Panc1 (cell line): ENCODE measurements at regions not wholly inside any gene's neighbourhood (a gene's known extent, or its start where the extent isn't known, plus 50 kb on each side); places are given as distances from the start of the nearest gene placed in this dataset.

Experiments used
- ATAC-seq: fragments of 200-7000 bp; cut with Tn5 transposase; 2 replicates; pipeline ENCODE4 v1.9.1; 2020; ENCODE audit warnings: mild to moderate bottlenecking, moderate library complexity
- BruUV-seq: library from RNA; stranded (reverse); fragments of 400-500 nt; replicated peaks from 2 replicates; lab custom pipeline; 2021; lab: Mats Ljungman, UMichigan
- CTCF ChIA-PET: fragments of 300-600 bp; sonication (Branson Sonifier 250); formaldehyde crosslinking; loops from one replicate; lab custom pipeline; 2022; ENCODE audit warnings: antibody characterized with exemption; lab: Charles Lee
- POLR2A ChIA-PET: fragments of 300-600 bp; sonication (Branson Sonifier 250); formaldehyde crosslinking; loops from one replicate; lab custom pipeline; 2022; ENCODE audit warnings: antibody characterized with exemption; lab: Charles Lee
- DNase-seq: peaks from one replicate; pipeline ENCODE4 v3.0.0-alpha.2; 2010; ENCODE audit warnings: low read depth, low spot score
- H3K27ac ChIP-seq: 2 replicates; pipeline ENCODE4 v1.5.1; 2011; ENCODE audit warnings: mild to moderate bottlenecking, low read length, inconsistent platforms
- H3K27me3 ChIP-seq: fragments of 200-500 bp; sonication (Bioruptor generic); 2 replicates; pipeline ENCODE4 v1.6.0; 2014; ENCODE audit warnings: low read length, inconsistent platforms; ENCODE audit not compliant: control insufficient read depth, insufficient read depth
- H3K36me3 ChIP-seq: fragments of 200-500 bp; sonication (Bioruptor generic); 2 replicates; pipeline ENCODE4 v1.5.1; 2014; ENCODE audit warnings: inconsistent platforms, mild to moderate bottlenecking, low read length, moderate library complexity; ENCODE audit not compliant: control insufficient read depth, insufficient read depth
- H3K4me1 ChIP-seq: 2 replicates; pipeline ENCODE4 v1.5.1; 2011; ENCODE audit warnings: inconsistent platforms, mild to moderate bottlenecking, low read length, moderate library complexity; ENCODE audit not compliant: control insufficient read depth, insufficient read depth
- H3K4me3 ChIP-seq, 2 experiments: 2 replicates each; pipeline ENCODE4 v1.5.1; 2011 to 2012; ENCODE audit warnings: low read depth in 2 of 2, low read length in 2 of 2, mild to moderate bottlenecking in 2 of 2, inconsistent platforms in 1 of 2, moderate library complexity in 1 of 2
- H3K9me3 ChIP-seq: fragments of 200-500 bp; sonication (Bioruptor generic); 2 replicates; pipeline ENCODE4 v1.5.1; 2014; ENCODE audit warnings: low read depth, mild to moderate bottlenecking, inconsistent platforms, low read length, moderate library complexity; ENCODE audit not compliant: control insufficient read depth, insufficient read depth
- CTCF ChIP-seq: fragments of 450-650 bp; IDR thresholded peaks from 2 replicates; pipeline ENCODE4 v1.5.1; 2017; ENCODE audit warnings: mild to moderate bottlenecking
- POLR2AphosphoS5 ChIP-seq: IDR thresholded peaks from 2 replicates; pipeline ENCODE4 v1.6.1; 2012; ENCODE audit warnings: mild to moderate bottlenecking, low read depth, low read length, moderate library complexity
- SIN3A ChIP-seq: IDR thresholded peaks from 2 replicates; pipeline ENCODE4 v1.6.1; 2012; ENCODE audit warnings: low read depth, mild to moderate bottlenecking, low read length, moderate library complexity, borderline replicate concordance; ENCODE audit not compliant: insufficient read depth
- TCF7L2 ChIP-seq: IDR thresholded peaks from 2 replicates; pipeline ENCODE4 v1.6.1; 2011; ENCODE audit warnings: mild to moderate bottlenecking, low read depth, low read length, inconsistent platforms
- in situ Hi-C: cut with HindIII; loops from 2 replicates; pipeline ENCODE4 v1.10.0; 2016; ENCODE audit warnings: low sequenced_read_pairs, low pct_unique_long_range_greater_than_20kb
- intact Hi-C: fragments of 100-400 bp; cut with micrococcal nuclease; formaldehyde crosslinking; loops from one replicate; pipeline ENCODE4 v1.10.0; 2022; ENCODE audit not compliant: unreplicated experiment
- TF ChIP-seq, protein P1 (sequence below), 2 experiments: IDR thresholded peaks; 2 replicates each; pipeline ENCODE4 v1.6.1; 2011 to 2012; ENCODE audit warnings: low read depth in 2 of 2, control low read depth in 1 of 2, low read length in 1 of 2, mild to moderate bottlenecking in 1 of 2, moderate library complexity in 1 of 2; ENCODE audit not compliant: insufficient read depth in 1 of 2

DNA sequence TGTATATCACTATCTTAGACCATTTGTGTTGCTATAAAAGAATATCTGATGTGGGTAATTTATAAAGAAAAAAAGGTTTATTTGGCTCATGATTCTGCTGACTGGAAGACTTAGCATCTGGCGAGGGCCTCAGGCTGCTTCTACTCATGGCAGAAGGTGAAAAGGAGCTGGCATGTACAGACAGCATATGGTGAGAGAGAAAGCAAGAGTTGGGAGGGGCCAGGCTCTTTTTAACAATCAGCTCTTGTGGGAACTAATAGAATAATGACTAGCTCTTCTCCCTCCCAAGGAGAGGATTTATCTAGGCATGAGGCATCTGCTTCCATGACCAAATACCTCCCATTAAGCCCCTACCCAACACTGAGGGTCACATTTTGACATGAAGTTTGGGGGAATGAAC lies 130.2 kb upstream of the SV2C start:
- no peaks in the 10 kb centered on the region for H3K9me3 ChIP-seq
- no peaks in the 10 kb centered on the region for H3K4me1 ChIP-seq
- ChIA-PET POLR2A (no interaction called here), CTCF (no interaction called here)
- TF ChIP-seq TCF7L2 (no peak), CTCF (no peak), POLR2AphosphoS5 (no peak), SIN3A (no peak)
- TF ChIP-seq, protein P1, sequence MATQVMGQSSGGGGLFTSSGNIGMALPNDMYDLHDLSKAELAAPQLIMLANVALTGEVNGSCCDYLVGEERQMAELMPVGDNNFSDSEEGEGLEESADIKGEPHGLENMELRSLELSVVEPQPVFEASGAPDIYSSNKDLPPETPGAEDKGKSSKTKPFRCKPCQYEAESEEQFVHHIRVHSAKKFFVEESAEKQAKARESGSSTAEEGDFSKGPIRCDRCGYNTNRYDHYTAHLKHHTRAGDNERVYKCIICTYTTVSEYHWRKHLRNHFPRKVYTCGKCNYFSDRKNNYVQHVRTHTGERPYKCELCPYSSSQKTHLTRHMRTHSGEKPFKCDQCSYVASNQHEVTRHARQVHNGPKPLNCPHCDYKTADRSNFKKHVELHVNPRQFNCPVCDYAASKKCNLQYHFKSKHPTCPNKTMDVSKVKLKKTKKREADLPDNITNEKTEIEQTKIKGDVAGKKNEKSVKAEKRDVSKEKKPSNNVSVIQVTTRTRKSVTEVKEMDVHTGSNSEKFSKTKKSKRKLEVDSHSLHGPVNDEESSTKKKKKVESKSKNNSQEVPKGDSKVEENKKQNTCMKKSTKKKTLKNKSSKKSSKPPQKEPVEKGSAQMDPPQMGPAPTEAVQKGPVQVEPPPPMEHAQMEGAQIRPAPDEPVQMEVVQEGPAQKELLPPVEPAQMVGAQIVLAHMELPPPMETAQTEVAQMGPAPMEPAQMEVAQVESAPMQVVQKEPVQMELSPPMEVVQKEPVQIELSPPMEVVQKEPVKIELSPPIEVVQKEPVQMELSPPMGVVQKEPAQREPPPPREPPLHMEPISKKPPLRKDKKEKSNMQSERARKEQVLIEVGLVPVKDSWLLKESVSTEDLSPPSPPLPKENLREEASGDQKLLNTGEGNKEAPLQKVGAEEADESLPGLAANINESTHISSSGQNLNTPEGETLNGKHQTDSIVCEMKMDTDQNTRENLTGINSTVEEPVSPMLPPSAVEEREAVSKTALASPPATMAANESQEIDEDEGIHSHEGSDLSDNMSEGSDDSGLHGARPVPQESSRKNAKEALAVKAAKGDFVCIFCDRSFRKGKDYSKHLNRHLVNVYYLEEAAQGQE (IDR thresholded peaks at IDR 0.05; ENCODE audit: insufficient read depth in 1 of 2, low read depth in 2 of 2, low read length in 1 of 2) = no peak
- in situ Hi-C loops (no loop called here), intact Hi-C loops (no loop called here)
- no peak for DNase-seq
- H3K27ac ChIP-seq = no peak overlapping the region
- no TSS peak for BruUV-seq
- no peaks in the 10 kb centered on the region for H3K27me3 ChIP-seq
- no peak for ATAC-seq
- H3K4me3 ChIP-seq = no peak overlapping the region
- H3K36me3 ChIP-seq = no peaks in the 10 kb centered on the region

DNA sequence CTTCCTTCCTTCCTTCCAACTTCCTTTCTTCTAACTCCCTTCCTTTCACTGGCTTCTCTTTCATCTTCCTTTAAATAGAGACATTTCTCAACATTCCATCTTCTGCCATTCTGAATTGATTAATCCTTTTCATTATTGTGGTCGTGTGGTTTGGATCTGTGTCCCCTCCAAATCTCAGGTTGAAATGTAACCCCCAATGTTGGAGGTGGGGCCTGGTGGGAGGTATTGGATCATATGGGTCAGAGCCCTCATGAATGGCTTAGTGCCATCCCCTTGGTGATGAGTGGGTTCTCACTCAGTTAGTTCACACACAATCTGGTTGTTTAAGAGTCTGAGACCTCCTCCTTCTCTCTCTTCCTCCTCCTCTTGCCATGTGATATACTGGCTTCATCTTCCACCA lies 130.9 kb upstream of the SV2C start:
- H3K4me1 ChIP-seq = no peaks in the 10 kb centered on the region
- ChIA-PET CTCF (no interaction called here), POLR2A (no interaction called here)
- H3K9me3 ChIP-seq = no peaks in the 10 kb centered on the region
- intact Hi-C loops (no loop called here), in situ Hi-C loops (no loop called here)
- H3K4me3 ChIP-seq = no peak overlapping the region
- ATAC-seq (no peak), DNase-seq (no peak)
- no TSS peak for BruUV-seq
- H3K36me3 ChIP-seq = no peaks in the 10 kb centered on the region
- no peaks in the 10 kb centered on the region for H3K27me3 ChIP-seq
- H3K27ac ChIP-seq = no peak overlapping the region
- TF ChIP-seq TCF7L2 (no peak), SIN3A (no peak)
- TF ChIP-seq, protein P1 (IDR thresholded peaks at IDR 0.05; ENCODE audit: insufficient read depth in 1 of 2, low read depth in 2 of 2, low read length in 1 of 2) = no peak
